ENCODE measurements at regions not wholly inside any gene's neighbourhood (a gene's known extent, or its start where the extent isn't known, plus 50 kb on each side); places are given as distances from the start of the nearest gene placed in this dataset.

- intact Hi-C loops (cut with micrococcal nuclease) = no loop called here
- H3K23ac ChIP-seq (ENCODE audit: low read depth, low read length) = no peak overlapping the region
- H3K79me1 ChIP-seq (ENCODE audit: low read depth in 1 of 2, low read length in 2 of 2) = no peaks in the 10 kb centered on the region
- in situ Hi-C loops (cut with MboI; ENCODE audit: low sequenced_read_pairs) = loop anchor here (25.0 kb wide), 2 partner anchors 306 to 606 kb away; partner anchors contain the start of genes LARP7 and ZGRF1
- TF ChIP-seq MAFK (IDR thresholded peaks at IDR 0.05; ENCODE audit: low read depth, low read length) (no peak), RAD21 (IDR thresholded peaks at IDR 0.05; ENCODE audit: low read length) (no peak), SMC3 (IDR thresholded peaks at IDR 0.05; ENCODE audit: low read depth, low read length) (no peak), BHLHE40 (IDR thresholded peaks at IDR 0.05; ENCODE audit: low read depth, low read length) (no peak), CEBPB (IDR thresholded peaks at IDR 0.05; ENCODE audit: low read depth, low read length) (no peak), CTCF (conservative IDR thresholded peaks at IDR 0.05; ENCODE audit: low read depth, low read length) (no peak), CHD1 (IDR thresholded peaks at IDR 0.05; ENCODE audit: low read depth, low read length) (no peak), MXI1 (IDR thresholded peaks at IDR 0.05; ENCODE audit: borderline replicate concordance, low read depth, low read length) (no peak), MAZ (IDR thresholded peaks at IDR 0.05; ENCODE audit: borderline replicate concordance, low read depth, low read length) (no peak), NFE2L2 (IDR thresholded peaks at IDR 0.05; ENCODE audit: low read depth, low read length) (no peak)
- TF ChIP-seq, protein P1, sequence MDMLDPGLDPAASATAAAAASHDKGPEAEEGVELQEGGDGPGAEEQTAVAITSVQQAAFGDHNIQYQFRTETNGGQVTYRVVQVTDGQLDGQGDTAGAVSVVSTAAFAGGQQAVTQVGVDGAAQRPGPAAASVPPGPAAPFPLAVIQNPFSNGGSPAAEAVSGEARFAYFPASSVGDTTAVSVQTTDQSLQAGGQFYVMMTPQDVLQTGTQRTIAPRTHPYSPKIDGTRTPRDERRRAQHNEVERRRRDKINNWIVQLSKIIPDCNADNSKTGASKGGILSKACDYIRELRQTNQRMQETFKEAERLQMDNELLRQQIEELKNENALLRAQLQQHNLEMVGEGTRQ (IDR thresholded peaks at IDR 0.05; ENCODE audit: low read depth, low read length) = no peak
- TF ChIP-seq, protein P2, sequence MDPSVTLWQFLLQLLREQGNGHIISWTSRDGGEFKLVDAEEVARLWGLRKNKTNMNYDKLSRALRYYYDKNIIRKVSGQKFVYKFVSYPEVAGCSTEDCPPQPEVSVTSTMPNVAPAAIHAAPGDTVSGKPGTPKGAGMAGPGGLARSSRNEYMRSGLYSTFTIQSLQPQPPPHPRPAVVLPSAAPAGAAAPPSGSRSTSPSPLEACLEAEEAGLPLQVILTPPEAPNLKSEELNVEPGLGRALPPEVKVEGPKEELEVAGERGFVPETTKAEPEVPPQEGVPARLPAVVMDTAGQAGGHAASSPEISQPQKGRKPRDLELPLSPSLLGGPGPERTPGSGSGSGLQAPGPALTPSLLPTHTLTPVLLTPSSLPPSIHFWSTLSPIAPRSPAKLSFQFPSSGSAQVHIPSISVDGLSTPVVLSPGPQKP (IDR thresholded peaks at IDR 0.05; ENCODE audit: borderline replicate concordance, low read depth, low read length) = no peak
- no peak overlapping the region for H2AK5ac ChIP-seq (ENCODE audit: low read depth, low read length)
- H4K8ac ChIP-seq (ENCODE audit: low read depth in 2 of 2, low read length in 2 of 2) = no peak overlapping the region
- DNase-seq (no peak), ATAC-seq (ENCODE audit: low read depth) (no peak)
- no peak overlapping the region for H3K27ac ChIP-seq (ENCODE audit: insufficient read depth, low read length)
- no peak overlapping the region for H3K9ac ChIP-seq (ENCODE audit: low read depth, low read length)
- H3K4me2 ChIP-seq (ENCODE audit: low read depth, low read length) = no peak overlapping the region
- BruUV-seq (replicated peaks) = no TSS peak
- H3K36me3 ChIP-seq (ENCODE audit: control insufficient read depth, insufficient read depth, low read length) = no peaks in the 10 kb centered on the region
- dilution Hi-C loops (cut with HindIII; ENCODE audit: low sequenced_read_pairs, unreplicated experiment) = no loop called here
- H2BK120ac ChIP-seq (ENCODE audit: low read depth, low read length) = no peak overlapping the region
- H3K27me3 ChIP-seq (ENCODE audit: control insufficient read depth, insufficient read depth, low read length) = no peaks in the 10 kb centered on the region
- H4K20me1 ChIP-seq (ENCODE audit: insufficient read depth, low read length) = no peaks in the 10 kb centered on the region
- H3K56ac ChIP-seq (ENCODE audit: extremely low read depth, insufficient read depth, low read length) = no peak overlapping the region
- POLR2A ChIA-PET (ENCODE audit: unreplicated experiment) = no interaction called here
- H2BK15ac ChIP-seq (ENCODE audit: low read depth, low read length) = no peak overlapping the region
- no peak overlapping the region for H2AFZ ChIP-seq (replicated peaks; ENCODE audit: low read length, poor library complexity)
- H2BK5ac ChIP-seq (ENCODE audit: low read depth, low read length, poor library complexity, severe bottlenecking) = no peak overlapping the region
- no peak overlapping the region for H3K14ac ChIP-seq (replicated peaks; ENCODE audit: low read depth, low read length)
- no peak overlapping the region for H3K4ac ChIP-seq (ENCODE audit: low read depth, low read length)
- no peaks in the 10 kb centered on the region for H3K9me1 ChIP-seq (ENCODE audit: insufficient read depth, low read length)
- no peak overlapping the region for H4K91ac ChIP-seq (ENCODE audit: insufficient read depth, low read depth, low read length)
- no peak overlapping the region for H4K5ac ChIP-seq (ENCODE audit: low read depth, low read length)
- no peak overlapping the region for H2AK9ac ChIP-seq (replicated peaks; ENCODE audit: low read depth, low read length, poor library complexity)
- H3K9me3 ChIP-seq (ENCODE audit: control insufficient read depth, insufficient read depth, low read length) = no peaks in the 10 kb centered on the region
- H3K4me1 ChIP-seq (ENCODE audit: control insufficient read depth, insufficient read depth, low read length) = no peaks in the 10 kb centered on the region
- H3K4me3 ChIP-seq (ENCODE audit: insufficient read depth, low read depth, low read length) = no peak overlapping the region
- CTCF ChIA-PET = interaction anchor here (1.1 kb wide), 1 partner anchor 20 kb away, joined by 3 read pairs; no protein-coding TSS in a partner anchor
- no peak overlapping the region for H2BK20ac ChIP-seq (ENCODE audit: low read depth, low read length)
- H3K18ac ChIP-seq (ENCODE audit: low read depth, low read length) = no peak overlapping the region
- WGBS, 2 experiments (ENCODE audit: extremely low coverage in 2 of 2, insufficient read length in 1 of 2) = no CpG with 5 or more reads among the region's 2 CpGs
Measured at GRCh38 chr4:112942997-112943396, 106.5 kb upstream of the ANK2 start.

Measured in IMR-90 (cell line).